ENCODE measurements at regions not wholly inside any gene's neighbourhood (a gene's known extent, or its start where the extent isn't known, plus 50 kb on each side); places are given as distances from the start of the nearest gene placed in this dataset.

DNA sequence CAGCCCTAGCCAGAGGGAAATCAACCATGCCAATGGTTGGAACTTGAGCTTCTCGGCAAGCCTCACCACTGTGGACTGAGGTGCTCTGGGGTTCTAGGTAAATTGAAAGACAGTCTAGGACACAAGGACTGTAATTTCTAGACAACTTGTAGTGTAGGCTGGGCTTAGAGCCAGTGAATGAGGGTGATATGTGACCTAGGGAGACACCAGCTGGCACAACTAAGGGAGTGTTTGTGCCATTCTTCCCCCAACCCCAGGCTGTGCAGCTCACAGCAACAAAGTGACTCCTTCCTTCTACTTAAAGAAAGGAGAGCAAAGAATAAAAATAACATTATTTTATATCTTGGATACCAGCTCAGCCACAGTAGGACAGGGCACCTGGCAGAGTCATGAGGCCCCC is 1690.7 kb upstream of the TMEFF2 start:
- no peak for DNase-seq (ENCODE audit: low read depth, low spot score)
- no peak overlapping the region for H3K4me3 ChIP-seq (ENCODE audit: low read depth, low read length)
- ChIA-PET POLR2A (no interaction called here), CTCF (no interaction called here)
- TF ChIP-seq, protein P1, sequence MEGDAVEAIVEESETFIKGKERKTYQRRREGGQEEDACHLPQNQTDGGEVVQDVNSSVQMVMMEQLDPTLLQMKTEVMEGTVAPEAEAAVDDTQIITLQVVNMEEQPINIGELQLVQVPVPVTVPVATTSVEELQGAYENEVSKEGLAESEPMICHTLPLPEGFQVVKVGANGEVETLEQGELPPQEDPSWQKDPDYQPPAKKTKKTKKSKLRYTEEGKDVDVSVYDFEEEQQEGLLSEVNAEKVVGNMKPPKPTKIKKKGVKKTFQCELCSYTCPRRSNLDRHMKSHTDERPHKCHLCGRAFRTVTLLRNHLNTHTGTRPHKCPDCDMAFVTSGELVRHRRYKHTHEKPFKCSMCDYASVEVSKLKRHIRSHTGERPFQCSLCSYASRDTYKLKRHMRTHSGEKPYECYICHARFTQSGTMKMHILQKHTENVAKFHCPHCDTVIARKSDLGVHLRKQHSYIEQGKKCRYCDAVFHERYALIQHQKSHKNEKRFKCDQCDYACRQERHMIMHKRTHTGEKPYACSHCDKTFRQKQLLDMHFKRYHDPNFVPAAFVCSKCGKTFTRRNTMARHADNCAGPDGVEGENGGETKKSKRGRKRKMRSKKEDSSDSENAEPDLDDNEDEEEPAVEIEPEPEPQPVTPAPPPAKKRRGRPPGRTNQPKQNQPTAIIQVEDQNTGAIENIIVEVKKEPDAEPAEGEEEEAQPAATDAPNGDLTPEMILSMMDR (IDR thresholded peaks at IDR 0.05; ENCODE audit: insufficient read depth, low read length, missing control alignments) = no peak

DNA sequence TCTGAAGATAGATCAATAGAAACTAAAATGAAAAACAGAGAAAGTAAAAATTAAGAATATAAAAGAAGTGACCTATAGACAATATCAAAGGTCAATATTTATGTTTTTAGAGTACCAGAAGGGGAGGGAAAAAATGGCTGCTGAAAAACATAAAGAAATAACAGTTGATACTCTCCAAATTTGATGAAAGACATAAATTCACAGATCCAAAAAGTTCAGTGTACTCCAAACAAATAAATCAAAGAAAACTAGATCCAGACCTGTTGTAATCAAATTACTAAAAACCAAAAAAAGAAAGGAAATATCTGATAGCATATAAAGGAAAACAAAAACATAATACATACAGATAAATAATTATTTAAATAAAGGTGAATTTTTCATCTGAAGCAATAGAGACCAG is 1689.1 kb upstream of the TMEFF2 start:
- TF ChIP-seq, protein P1 (IDR thresholded peaks at IDR 0.05; ENCODE audit: insufficient read depth, low read length, missing control alignments) = no peak
- ChIA-PET CTCF (no interaction called here), POLR2A (no interaction called here)
- H3K4me3 ChIP-seq (ENCODE audit: low read depth, low read length) = no peak overlapping the region
- no peak for DNase-seq (ENCODE audit: low read depth, low spot score)

DNA sequence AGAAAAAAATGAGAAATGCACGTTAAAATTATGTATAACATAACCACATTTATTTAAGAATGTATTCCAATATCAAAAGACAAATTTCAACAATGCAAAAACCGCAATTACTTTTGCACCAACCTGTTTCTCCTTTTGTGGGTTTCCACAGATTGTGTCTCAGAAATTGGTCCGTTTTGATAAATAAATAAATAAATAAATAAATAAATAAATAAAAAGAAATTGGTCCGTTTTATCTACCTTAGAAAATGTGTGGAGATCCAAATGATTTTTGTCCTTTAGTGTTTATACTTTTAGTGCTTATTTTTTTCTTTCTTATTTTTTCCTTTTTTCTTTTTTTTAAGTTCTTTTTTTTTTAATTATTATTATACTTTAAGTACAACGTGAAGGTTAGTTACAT is 1682.2 kb upstream of the TMEFF2 start:
- POLR2A ChIA-PET = no interaction called here
- TF ChIP-seq, protein P1 (IDR thresholded peaks at IDR 0.05; ENCODE audit: insufficient read depth, low read length, missing control alignments) = no peak
- H3K4me3 ChIP-seq (ENCODE audit: low read depth, low read length) = no peak overlapping the region
- DNase-seq (ENCODE audit: low read depth, low spot score) = no peak
- CTCF ChIA-PET = no interaction called here

DNA sequence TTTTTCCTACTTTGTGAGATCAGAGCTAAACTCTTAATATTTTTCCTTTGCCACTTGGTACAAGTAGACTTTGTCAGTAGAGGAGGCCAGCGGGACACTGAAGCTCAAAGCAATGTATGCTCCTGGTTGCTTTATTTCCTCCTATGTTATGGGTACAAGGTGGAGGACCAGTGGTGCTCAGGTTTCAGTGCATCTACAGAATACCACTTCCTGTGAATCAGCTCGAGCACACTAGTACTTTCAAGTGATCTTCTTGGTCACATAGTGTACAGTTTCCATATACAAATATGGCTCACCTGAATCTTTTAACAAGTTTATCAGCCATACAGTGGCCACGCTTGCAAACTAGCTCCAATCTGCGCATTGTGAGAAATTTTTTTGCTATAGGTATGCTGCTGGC is 1674.8 kb upstream of the TMEFF2 start:
- CTCF ChIA-PET = no interaction called here
- no peak for DNase-seq (ENCODE audit: low read depth, low spot score)
- TF ChIP-seq, protein P1 (IDR thresholded peaks at IDR 0.05; ENCODE audit: insufficient read depth, low read length, missing control alignments) = no peak
- no peak overlapping the region for H3K4me3 ChIP-seq (ENCODE audit: low read depth, low read length)
- POLR2A ChIA-PET = no interaction called here

DNA sequence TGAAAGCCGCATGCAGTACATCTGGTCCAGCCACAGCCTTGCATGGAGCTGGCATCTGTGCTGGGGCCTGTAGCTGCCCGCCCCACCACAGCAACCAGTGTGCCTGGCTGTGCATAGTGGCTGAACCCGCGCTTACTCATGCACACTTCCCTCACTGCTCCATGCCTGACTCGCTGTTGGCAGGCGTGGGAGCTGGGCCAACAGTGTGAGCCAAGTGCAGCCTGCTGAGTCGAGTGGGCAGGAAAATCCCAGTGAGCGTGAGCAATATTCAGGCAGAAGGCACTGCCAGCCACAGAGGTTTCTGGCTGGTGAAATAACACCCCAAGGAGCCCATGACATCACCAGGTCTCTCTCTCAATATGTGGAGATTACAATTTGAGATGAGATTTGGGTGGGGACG is 1674.1 kb upstream of the TMEFF2 start:
- no peak overlapping the region for H3K4me3 ChIP-seq (ENCODE audit: low read depth, low read length)
- ChIA-PET POLR2A (no interaction called here), CTCF (no interaction called here)
- no peak for DNase-seq (ENCODE audit: low read depth, low spot score)
- TF ChIP-seq, protein P1 (IDR thresholded peaks at IDR 0.05; ENCODE audit: insufficient read depth, low read length, missing control alignments) = no peak

DNA sequence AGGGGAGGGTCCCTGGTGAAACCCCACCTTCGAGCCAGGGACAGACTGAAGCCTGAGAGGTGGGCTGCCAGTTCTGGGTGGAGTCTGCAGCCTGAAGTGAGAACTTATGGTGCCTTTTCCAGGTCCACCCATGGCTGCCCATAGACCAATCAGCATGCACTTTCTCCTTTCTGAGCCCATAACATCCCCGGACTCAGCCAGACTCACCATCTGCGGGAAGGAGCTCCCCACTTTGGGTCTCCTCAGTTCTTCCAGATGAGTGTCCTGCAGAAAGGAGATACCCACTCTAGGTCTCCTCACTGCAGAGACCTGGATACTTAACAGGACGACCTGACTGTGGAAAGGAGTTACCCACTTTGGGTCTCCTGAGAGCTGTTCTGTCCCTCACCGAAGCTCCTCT is 1673.4 kb upstream of the TMEFF2 start:
- ChIA-PET CTCF (no interaction called here), POLR2A (no interaction called here)
- DNase-seq (ENCODE audit: low read depth, low spot score) = no peak
- TF ChIP-seq, protein P1 (IDR thresholded peaks at IDR 0.05; ENCODE audit: insufficient read depth, low read length, missing control alignments) = no peak
- no peak overlapping the region for H3K4me3 ChIP-seq (ENCODE audit: low read depth, low read length)

Measured in AG04449 (cell line).